Limb (tissue), 2 donors: ENCODE measurements at regions not wholly inside any gene's neighbourhood (a gene's known extent, or its start where the extent isn't known, plus 50 kb on each side); places are given as distances from the start of the nearest gene placed in this dataset.
A peak's percentile ranks its signal among the peaks of the same experiment; 100 is the strongest.

Experiments
- DNase-seq, 2 donors: peaks; one replicate each; pipeline ENCODE4 v3.0.0-alpha.2; 2016; ENCODE audit errors: extremely low spot score in 2 of 2

DNA sequence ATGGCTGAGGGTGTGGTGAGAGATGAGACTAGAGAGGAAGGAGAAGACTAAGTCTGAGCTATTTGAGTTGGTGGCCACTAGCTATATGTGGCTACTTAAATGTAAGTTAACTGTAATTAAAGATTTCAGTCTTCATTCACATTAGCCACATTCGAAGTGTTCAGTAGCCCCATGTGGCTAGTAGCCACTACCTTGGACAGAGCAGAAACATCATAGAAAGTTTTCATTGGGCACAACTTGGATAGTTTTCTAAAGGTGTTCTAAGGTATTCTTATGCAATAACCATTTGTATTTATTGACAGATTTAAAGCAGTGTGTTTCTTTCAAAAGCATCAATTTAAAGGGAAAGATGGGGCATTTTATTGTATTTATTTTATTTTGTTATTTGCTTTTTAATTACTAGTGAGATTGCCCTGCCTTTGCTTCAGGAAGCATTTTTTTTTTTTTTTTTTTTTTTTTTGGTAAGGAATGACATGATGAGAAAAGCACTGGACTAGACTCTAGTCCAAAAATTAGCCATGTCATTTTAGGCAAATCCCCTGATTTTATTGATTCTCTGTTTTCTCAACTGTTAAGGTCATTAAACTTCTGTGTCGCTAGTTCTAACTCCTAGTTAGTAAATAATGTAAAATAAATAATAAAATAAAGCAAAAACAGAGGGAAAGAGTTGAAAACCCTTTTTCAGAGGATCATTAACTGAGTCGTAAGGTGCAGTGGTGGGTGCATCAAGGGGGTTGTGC lies 153.0 kb upstream of the ROBO2 start:
- DNase-seq, result no peak

GRCh38 chr3:76888856-76889255 lies 151.0 kb upstream of the ROBO2 start:
- no peak for DNase-seq

- DNase-seq, result no peak
These were observed 150.0 kb upstream of the ROBO2 start for GRCh38 chr3:76889911-76890310.

DNA sequence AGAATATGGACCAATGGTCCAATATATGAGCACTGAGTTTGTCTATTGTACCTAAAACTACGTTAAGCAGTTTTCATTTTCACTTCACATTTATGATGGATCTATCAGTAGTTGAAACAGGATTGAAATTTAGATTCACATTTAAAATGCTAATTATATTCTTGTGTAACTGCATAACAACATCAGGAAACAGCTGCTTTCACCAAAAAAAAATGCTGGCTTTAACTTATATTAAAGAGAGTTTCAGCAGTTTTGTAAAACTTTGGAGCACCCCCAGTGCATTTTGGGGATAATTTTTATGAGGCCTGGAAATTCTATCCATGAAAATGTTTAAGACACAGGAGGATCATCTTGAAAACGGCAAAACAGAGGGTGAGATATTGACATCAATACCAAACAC lies 142.8 kb upstream of the ROBO2 start:
- no peak for DNase-seq

DNA sequence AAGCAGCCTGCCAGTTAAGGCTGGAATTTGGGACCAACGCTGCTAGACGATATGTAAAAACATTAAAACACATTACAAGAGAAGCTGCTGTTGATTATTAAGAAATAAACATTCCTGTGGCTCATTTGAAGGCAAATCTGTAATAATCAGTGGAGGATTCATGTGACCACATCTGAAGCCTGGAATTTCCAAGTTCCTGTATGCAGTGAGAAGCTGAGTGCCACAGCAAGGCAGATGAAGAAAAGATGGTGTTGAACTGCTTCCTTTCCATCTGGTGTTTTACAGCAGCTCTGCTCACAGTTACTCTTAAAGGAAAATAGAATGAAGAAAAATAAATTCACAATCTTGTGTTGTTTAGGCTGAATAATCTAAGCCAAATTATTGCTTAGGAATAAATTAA lies 139.3 kb upstream of the ROBO2 start:
- DNase-seq, result peak in 1 of 2 donors; percentile 15

DNA sequence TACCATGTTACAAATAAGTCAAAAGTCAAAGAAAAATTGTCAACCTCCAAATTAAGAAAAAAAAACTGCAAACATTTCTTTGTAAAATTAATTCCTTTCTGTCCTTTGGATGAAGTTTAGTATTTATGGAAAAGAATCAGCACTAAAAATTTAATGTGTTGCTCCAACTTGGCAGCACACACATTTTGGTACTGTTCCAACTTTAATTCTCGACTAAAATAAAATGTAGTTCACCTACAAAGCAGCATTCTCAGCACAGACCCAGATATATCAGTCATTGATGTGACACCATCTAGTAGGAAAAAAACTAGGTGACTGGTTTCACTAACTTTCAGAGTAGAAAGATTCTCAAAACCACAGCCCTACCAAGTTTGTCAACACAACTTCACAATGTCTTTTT lies 131.7 kb upstream of the ROBO2 start:
- no peak for DNase-seq

- no peak for DNase-seq
These were observed 127.0 kb upstream of the ROBO2 start for GRCh38 chr3:76912841-76913383.

DNA sequence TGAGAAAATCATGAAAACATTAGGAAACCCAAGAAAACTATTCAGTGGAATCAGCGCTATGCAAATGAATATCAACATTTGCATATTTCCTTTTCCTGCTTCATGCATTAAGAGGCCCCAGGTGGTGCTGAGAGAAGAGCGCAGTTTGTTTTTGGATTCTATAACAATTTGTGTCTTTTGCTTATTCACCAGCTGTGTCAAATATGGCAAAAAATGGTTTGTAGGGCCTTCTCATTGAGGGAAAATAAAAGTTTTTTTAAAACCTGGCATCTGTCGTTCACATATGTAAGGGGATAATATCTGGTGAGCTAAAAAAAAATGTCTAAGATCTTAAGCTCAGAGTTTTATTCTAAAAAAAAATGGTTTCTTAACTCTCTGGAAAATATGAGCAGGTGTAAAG lies 122.5 kb upstream of the ROBO2 start:
- no peak for DNase-seq

- DNase-seq, result no peak
These were observed 119.4 kb upstream of the ROBO2 start for GRCh38 chr3:76920511-76920910.

- DNase-seq, result no peak
These were observed 116.4 kb upstream of the ROBO2 start for GRCh38 chr3:76923485-76923884.

DNA sequence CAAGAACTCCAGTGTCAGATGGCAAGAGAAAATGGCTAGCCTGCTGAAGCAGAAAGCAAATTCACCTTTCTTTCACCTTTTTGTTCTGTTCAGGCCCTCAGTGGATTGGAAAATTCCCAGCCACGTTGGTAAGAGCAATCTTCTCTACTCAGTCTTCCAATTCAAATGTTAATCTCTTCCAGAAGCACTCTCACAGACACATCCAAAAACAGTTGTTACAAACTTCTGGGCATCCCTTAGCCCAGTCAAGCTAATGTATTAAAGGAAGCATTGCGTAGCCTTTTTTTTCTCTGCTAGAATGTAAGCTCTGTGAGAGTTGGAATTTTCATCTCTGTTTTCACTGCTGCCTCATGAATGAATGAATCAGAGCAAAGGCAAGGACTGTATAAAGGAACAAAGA lies 109.2 kb upstream of the ROBO2 start:
- no peak for DNase-seq

- DNase-seq, result no peak
These were observed 106.7 kb upstream of the ROBO2 start for GRCh38 chr3:76933245-76933644.

GRCh38 chr3:76938962-76939361 lies 100.9 kb upstream of the ROBO2 start:
- no peak for DNase-seq

- no peak for DNase-seq
These were observed 99.6 kb upstream of the ROBO2 start for GRCh38 chr3:76940181-76940770.

- no peak for DNase-seq
These were observed 98.5 kb upstream of the ROBO2 start for GRCh38 chr3:76941376-76941775.

GRCh38 chr3:76942101-76942500 lies 97.8 kb upstream of the ROBO2 start:
- DNase-seq, result no peak

DNA sequence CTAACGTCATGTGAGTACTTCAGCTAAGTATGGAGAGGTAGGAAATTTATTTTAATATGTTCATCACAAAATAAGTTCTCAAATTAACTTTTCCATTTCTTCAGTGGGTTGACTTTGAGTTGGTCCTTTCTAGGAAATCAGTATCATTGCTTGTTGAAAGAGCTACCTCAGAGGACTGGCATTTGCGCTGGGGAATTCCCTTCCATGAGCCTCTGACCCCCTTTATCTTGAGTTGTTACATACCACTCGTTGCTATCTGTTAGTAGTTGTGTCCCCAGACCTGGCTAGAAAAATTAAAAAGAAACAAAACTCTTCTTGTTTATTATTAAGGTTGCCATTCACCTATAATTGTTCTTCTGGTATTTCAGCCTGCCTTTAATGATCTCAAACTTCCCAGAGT lies 96.8 kb upstream of the ROBO2 start:
- no peak for DNase-seq

- DNase-seq, result no peak
These were observed 96.2 kb upstream of the ROBO2 start for GRCh38 chr3:76943671-76944070.

GRCh38 chr3:76949033-76949432 lies 90.9 kb upstream of the ROBO2 start:
- no peak for DNase-seq

- DNase-seq, result no peak
These were observed 90.4 kb upstream of the ROBO2 start for GRCh38 chr3:76949462-76949861.

DNA sequence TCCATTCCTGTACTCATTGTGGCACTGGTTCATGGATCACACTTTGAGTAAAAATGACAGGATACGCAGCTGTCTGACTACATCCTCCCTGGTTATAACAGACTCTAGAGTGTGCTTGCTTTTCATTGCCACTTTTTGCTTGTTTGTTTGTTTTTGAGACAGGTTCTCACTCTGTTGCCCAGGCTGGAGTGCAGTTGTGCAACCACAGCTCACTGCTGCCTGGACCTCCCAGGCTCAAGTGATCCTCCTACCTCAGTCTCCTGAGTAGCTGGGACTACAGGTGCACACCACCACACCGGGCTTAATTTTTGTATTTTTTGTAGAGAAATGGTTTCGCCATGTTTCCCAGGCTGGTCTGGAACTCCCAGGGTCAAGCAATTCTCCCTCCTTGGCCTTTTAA lies 89.3 kb upstream of the ROBO2 start:
- DNase-seq, result no peak

- DNase-seq, result no peak
These were observed 85.5 kb upstream of the ROBO2 start for GRCh38 chr3:76954412-76954811.

DNA sequence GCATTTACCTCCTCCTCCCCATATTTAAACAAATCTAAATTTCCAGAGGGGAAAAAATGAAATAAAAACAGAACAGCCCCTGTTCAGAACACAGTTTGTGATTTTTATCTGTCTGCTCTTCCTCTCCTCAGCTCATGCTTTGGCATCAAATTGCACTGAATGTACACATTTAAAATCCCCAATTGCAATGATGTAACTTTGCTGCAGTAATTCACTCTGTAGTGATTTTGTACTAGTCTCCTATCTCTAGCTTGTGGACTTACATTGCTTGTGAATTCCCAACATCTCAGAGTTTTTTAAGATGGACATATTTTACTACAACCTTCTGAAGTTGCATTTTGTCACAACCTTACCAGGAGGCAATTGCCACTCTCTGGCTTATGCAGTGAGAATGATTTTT lies 81.6 kb upstream of the ROBO2 start:
- DNase-seq, result peak in 1 of 2 donors; percentile 8
